Smooth muscle cell (in vitro differentiated cells): ENCODE measurements at regions not wholly inside any gene's neighbourhood (a gene's known extent, or its start where the extent isn't known, plus 50 kb on each side); places are given as distances from the start of the nearest gene placed in this dataset.

Experiments used
- DNase-seq: peaks from one replicate; lab custom pipeline; 2025; ENCODE audit not compliant: unreplicated experiment; lab: John Stamatoyannopoulos, UW
- H2AFZ ChIP-seq: fragments of 200-600 bp; sonication (generic); 2 replicates; pipeline ENCODE4 v1.6.0; 2016; ENCODE audit warnings: antibody characterized with exemption, low read depth, mild to moderate bottlenecking
- H3F3A ChIP-seq: fragments of 200-600 bp; sonication (generic); 2 replicates; pipeline ENCODE4 v1.6.0; 2017; ENCODE audit warnings: antibody characterized with exemption, low read depth
- H3K27ac ChIP-seq: fragments of 200-600 bp; sonication (generic); 2 replicates; pipeline ENCODE4 v1.5.1; 2016; ENCODE audit warnings: low read depth, mild to moderate bottlenecking
- H3K27me3 ChIP-seq: fragments of 200-600 bp; sonication (generic); 2 replicates; pipeline ENCODE4 v1.6.1; 2016; ENCODE audit warnings: low read depth, mild to moderate bottlenecking
- H3K36me3 ChIP-seq: fragments of 200-600 bp; sonication (generic); 2 replicates; pipeline ENCODE4 v1.5.1; 2016; ENCODE audit warnings: low read depth
- H3K4me1 ChIP-seq: fragments of 200-600 bp; sonication (generic); 2 replicates; pipeline ENCODE4 v1.5.1; 2016; ENCODE audit warnings: low read depth
- H3K4me2 ChIP-seq: fragments of 200-600 bp; sonication (generic); 2 replicates; pipeline ENCODE4 v1.6.0; 2016; ENCODE audit warnings: mild to moderate bottlenecking
- H3K4me3 ChIP-seq: fragments of 200-600 bp; sonication (generic); 2 replicates; pipeline ENCODE4 v1.5.1; 2016; ENCODE audit warnings: mild to moderate bottlenecking
- H3K79me2 ChIP-seq: fragments of 200-600 bp; sonication (generic); 2 replicates; pipeline ENCODE4 v1.6.0; 2016; ENCODE audit warnings: low read depth, mild to moderate bottlenecking
- H3K9ac ChIP-seq: fragments of 200-600 bp; sonication (generic); 2 replicates; pipeline ENCODE4 v1.6.0; 2016; ENCODE audit warnings: low read depth
- H3K9me3 ChIP-seq: fragments of 200-600 bp; sonication (generic); replicated peaks from 2 replicates; pipeline ENCODE4 v1.5.1; 2016; ENCODE audit warnings: low read depth
- H4K20me1 ChIP-seq: fragments of 200-600 bp; sonication (generic); 2 replicates; pipeline ENCODE4 v1.6.0; 2016; ENCODE audit warnings: low read depth
- CTCF ChIP-seq: fragments of 200-600 bp; sonication (generic); IDR thresholded peaks from 2 replicates; pipeline ENCODE4 v1.5.1; 2017; ENCODE audit warnings: borderline replicate concordance, mild to moderate bottlenecking, antibody characterized with exemption; ENCODE audit not compliant: insufficient read depth, poor library complexity, severe bottlenecking
- WGBS: methylation state at CpG from one replicate; pipeline ENCODE4 v1.1.7; 2016; ENCODE audit warnings: low lambda C conversion rate; 5-methylcytosine and 5-hydroxymethylcytosine counted together

- H3K4me3 ChIP-seq: no peak overlapping the region
- no peaks in the 10 kb centered on the region for H4K20me1 ChIP-seq
- no peak for TF ChIP-seq CTCF
- no peaks in the 10 kb centered on the region for H3K36me3 ChIP-seq
- H3K79me2 ChIP-seq: no peaks in the 10 kb centered on the region
- H3K27ac ChIP-seq: no peak overlapping the region
- no peaks in the 10 kb centered on the region for H3K27me3 ChIP-seq
- H2AFZ ChIP-seq: no peak overlapping the region
- H3K9me3 ChIP-seq: no peaks in the 10 kb centered on the region
- H3K4me1 ChIP-seq: peaks cover 7% of the 10 kb centered on the region
- no peak overlapping the region for H3K4me2 ChIP-seq
- H3K9ac ChIP-seq: no peak overlapping the region
- H3F3A ChIP-seq: no peaks in the 10 kb centered on the region
- 64% methylated on average over 3 of the region's 3 CpGs for WGBS
- DNase-seq: no peak
These were observed 406.9 kb upstream of the B3GALT2 start for GRCh38 chr1:193593147-193593885.

- H3K9me3 ChIP-seq: no peaks in the 10 kb centered on the region
- no peaks in the 10 kb centered on the region for H4K20me1 ChIP-seq
- no peak overlapping the region for H3K27ac ChIP-seq
- H3K4me3 ChIP-seq: no peak overlapping the region
- H2AFZ ChIP-seq: no peak overlapping the region
- no peaks in the 10 kb centered on the region for H3K27me3 ChIP-seq
- WGBS: 77% methylated on average over 2 of the region's 2 CpGs
- no peak overlapping the region for H3K9ac ChIP-seq
- no peaks in the 10 kb centered on the region for H3F3A ChIP-seq
- H3K79me2 ChIP-seq: no peaks in the 10 kb centered on the region
- H3K4me2 ChIP-seq: no peak overlapping the region
- no peaks in the 10 kb centered on the region for H3K36me3 ChIP-seq
- no peak for DNase-seq
- peaks cover 7% of the 10 kb centered on the region for H3K4me1 ChIP-seq
- TF ChIP-seq CTCF: no peak
These were observed 405.9 kb upstream of the B3GALT2 start for GRCh38 chr1:193592317-193592716.

GRCh38 chr1:193590102-193590501 is 403.7 kb upstream of the B3GALT2 start:
- Histone ChIP-seq H3K4me3 (no peak overlapping the region), H3F3A (no peaks in the 10 kb centered on the region), H3K27me3 (no peaks in the 10 kb centered on the region), H3K36me3 (no peaks in the 10 kb centered on the region), H4K20me1 (no peaks in the 10 kb centered on the region), H3K79me2 (no peaks in the 10 kb centered on the region), H2AFZ (no peak overlapping the region), H3K9ac (no peak overlapping the region), H3K27ac (no peak overlapping the region), H3K4me2 (no peak overlapping the region), H3K4me1 (peaks cover 7% of the 10 kb centered on the region), H3K9me3 (no peaks in the 10 kb centered on the region)
- TF ChIP-seq CTCF: no peak
- no peak for DNase-seq

GRCh38 chr1:193589597-193590040 is 403.2 kb upstream of the B3GALT2 start:
- no peak for DNase-seq
- H3K4me1 ChIP-seq: peaks cover 7% of the 10 kb centered on the region
- TF ChIP-seq CTCF: no peak
- H3K9ac ChIP-seq: no peak overlapping the region
- no peak overlapping the region for H3K4me3 ChIP-seq
- no peak overlapping the region for H3K27ac ChIP-seq
- WGBS: 87% methylated on average over 3 of the region's 3 CpGs
- no peaks in the 10 kb centered on the region for H3K36me3 ChIP-seq
- no peak overlapping the region for H3K4me2 ChIP-seq
- no peaks in the 10 kb centered on the region for H3K79me2 ChIP-seq
- H4K20me1 ChIP-seq: no peaks in the 10 kb centered on the region
- no peaks in the 10 kb centered on the region for H3K9me3 ChIP-seq
- no peaks in the 10 kb centered on the region for H3F3A ChIP-seq
- no peaks in the 10 kb centered on the region for H3K27me3 ChIP-seq
- no peak overlapping the region for H2AFZ ChIP-seq
